ENCODE measurements at regions not wholly inside any gene's neighbourhood (a gene's known extent, or its start where the extent isn't known, plus 50 kb on each side); places are given as distances from the start of the nearest gene placed in this dataset.

- no peaks in the 10 kb centered on the region for H4K20me1 ChIP-seq (ENCODE audit: insufficient read depth)
- H3K27ac ChIP-seq (ENCODE audit: low read length): no peak overlapping the region
- no peaks in the 10 kb centered on the region for H3K36me3 ChIP-seq (ENCODE audit: insufficient read depth, low read length)
- H2AFZ ChIP-seq (ENCODE audit: low read depth, low read length): no peak overlapping the region
- no peaks in the 10 kb centered on the region for H3K79me2 ChIP-seq (replicated peaks; ENCODE audit: insufficient read depth, low read length)
- no peak overlapping the region for H3K4me3 ChIP-seq (ENCODE audit: low read length)
- H3F3A ChIP-seq (ENCODE audit: insufficient read depth, low read length, poor library complexity, severe bottlenecking): no peaks in the 10 kb centered on the region
- H3K27me3 ChIP-seq (ENCODE audit: insufficient read depth, low read depth, low read length): no peaks in the 10 kb centered on the region
- H3K4me2 ChIP-seq (ENCODE audit: low read length): no peak overlapping the region
- H3K9ac ChIP-seq (ENCODE audit: low read length): no peak overlapping the region
- H3K9me3 ChIP-seq (ENCODE audit: low read length): no peaks in the 10 kb centered on the region
- H3K9me2 ChIP-seq (ENCODE audit: insufficient read depth, low read length): no peaks in the 10 kb centered on the region
- no peak for TF ChIP-seq SMC3 (conservative IDR thresholded peaks at IDR 0.05; ENCODE audit: poor library complexity)
Observed at GRCh38 chr3:30346933-30347320, 259.5 kb upstream of the TGFBR2 start.

GRCh38 chr3:30347679-30348216, 258.7 kb upstream of the TGFBR2 start:
- Histone ChIP-seq H3K27ac (ENCODE audit: low read length) (no peak overlapping the region), H3K36me3 (ENCODE audit: insufficient read depth, low read length) (no peaks in the 10 kb centered on the region), H2AFZ (ENCODE audit: low read depth, low read length) (no peak overlapping the region), H3K9me3 (ENCODE audit: low read length) (no peaks in the 10 kb centered on the region), H3K4me3 (ENCODE audit: low read length) (no peak overlapping the region), H3F3A (ENCODE audit: insufficient read depth, low read length, poor library complexity, severe bottlenecking) (no peaks in the 10 kb centered on the region), H3K27me3 (ENCODE audit: insufficient read depth, low read depth, low read length) (no peaks in the 10 kb centered on the region), H3K9me2 (ENCODE audit: insufficient read depth, low read length) (no peaks in the 10 kb centered on the region), H3K9ac (ENCODE audit: low read length) (no peak overlapping the region), H3K79me2 (replicated peaks; ENCODE audit: insufficient read depth, low read length) (no peaks in the 10 kb centered on the region), H3K4me2 (ENCODE audit: low read length) (no peak overlapping the region), H4K20me1 (ENCODE audit: insufficient read depth) (no peaks in the 10 kb centered on the region)
- TF ChIP-seq TAF1 (IDR thresholded peaks at IDR 0.05; ENCODE audit: low read depth): no peak

- Histone ChIP-seq H3K4me3 (ENCODE audit: low read length) (no peak overlapping the region), H3K9me3 (ENCODE audit: low read length) (no peaks in the 10 kb centered on the region), H3K9ac (ENCODE audit: low read length) (no peak overlapping the region), H3K27me3 (ENCODE audit: insufficient read depth, low read depth, low read length) (no peaks in the 10 kb centered on the region), H3F3A (ENCODE audit: insufficient read depth, low read length, poor library complexity, severe bottlenecking) (no peaks in the 10 kb centered on the region), H2AFZ (ENCODE audit: low read depth, low read length) (no peak overlapping the region), H3K27ac (ENCODE audit: low read length) (no peak overlapping the region), H3K36me3 (ENCODE audit: insufficient read depth, low read length) (no peaks in the 10 kb centered on the region), H3K79me2 (replicated peaks; ENCODE audit: insufficient read depth, low read length) (no peaks in the 10 kb centered on the region), H3K4me2 (ENCODE audit: low read length) (no peak overlapping the region), H4K20me1 (ENCODE audit: insufficient read depth) (no peaks in the 10 kb centered on the region), H3K9me2 (ENCODE audit: insufficient read depth, low read length) (no peaks in the 10 kb centered on the region)
- TF ChIP-seq EZH2 (IDR thresholded peaks at IDR 0.05; ENCODE audit: borderline replicate concordance, insufficient read depth, low read length, poor library complexity, severe bottlenecking) (no peak), TAF1 (IDR thresholded peaks at IDR 0.05; ENCODE audit: low read depth) (no peak), EP300 (conservative IDR thresholded peaks at IDR 0.05; ENCODE audit: poor library complexity, severe bottlenecking) (no peak), REST (IDR thresholded peaks at IDR 0.05; ENCODE audit: borderline replicate concordance) (no peak), CTCF (IDR thresholded peaks at IDR 0.05; ENCODE audit: poor library complexity, severe bottlenecking) (no peak), POLR2AphosphoS5 (IDR thresholded peaks at IDR 0.05) (no peak), SMC3 (conservative IDR thresholded peaks at IDR 0.05; ENCODE audit: poor library complexity) (no peak), RAD21 (conservative IDR thresholded peaks at IDR 0.05) (no peak), MXI1 (conservative IDR thresholded peaks at IDR 0.05; ENCODE audit: poor library complexity, severe bottlenecking) (no peak)
Observed at GRCh38 chr3:30349507-30349906, 256.9 kb upstream of the TGFBR2 start.

All from neural cell (in vitro differentiated cells).